SK-N-SH treated with all-trans-retinoic acid at 6 μM for 48 hours (cell line): ENCODE measurements at regions not wholly inside any gene's neighbourhood (a gene's known extent, or its start where the extent isn't known, plus 50 kb on each side); places are given as distances from the start of the nearest gene placed in this dataset.
"Not testable (repeated sequence)": the region's sequence is repeated elsewhere in the genome, so short reads cannot be mapped to it uniquely, and the experiment has no call there.

Source experiments
- ATAC-seq: fragments of 200-7000 bp; cut with Tn5 transposase; 3 replicates; pipeline ENCODE4 v1.9.1; 2020; ENCODE audit warnings: mild to moderate bottlenecking, moderate library complexity
- ARNTL ChIP-seq: fragments of 450-650 bp; formaldehyde crosslinking; IDR thresholded peaks from 2 replicates; pipeline ENCODE4 v1.5.0; 2020; ENCODE audit warnings: low read depth, mild to moderate bottlenecking, moderate library complexity, borderline replicate concordance
- CREB5 ChIP-seq: fragments of 250-450 bp; sonication (Bioruptor Pico); IDR thresholded peaks from 2 replicates; pipeline ENCODE4 v1.5.1; 2020; ENCODE audit warnings: low read depth, mild to moderate bottlenecking, moderate library complexity
- CSDC2 ChIP-seq: fragments of 250-450 bp; sonication (Bioruptor Pico); IDR thresholded peaks from 2 replicates; pipeline ENCODE4 v1.5.0; 2020; ENCODE audit warnings: mild to moderate bottlenecking, moderate library complexity
- CSRNP3 ChIP-seq: fragments of 250-450 bp; sonication (Bioruptor Pico); IDR thresholded peaks from 2 replicates; pipeline ENCODE4 v1.5.1; 2021; ENCODE audit warnings: mild to moderate bottlenecking, moderate library complexity
- ESRRG ChIP-seq: fragments of 250-450 bp; sonication (Bioruptor Pico); IDR thresholded peaks from 2 replicates; pipeline ENCODE4 v1.6.1; 2021; ENCODE audit warnings: mild to moderate bottlenecking
- GLIS3 ChIP-seq: fragments of 250-450 bp; sonication (Bioruptor Pico); IDR thresholded peaks from 2 replicates; pipeline ENCODE4 v1.5.0; 2020; ENCODE audit warnings: mild to moderate bottlenecking, moderate library complexity
- ISL1 ChIP-seq: fragments of 250-450 bp; sonication (Bioruptor Pico); IDR thresholded peaks from 2 replicates; pipeline ENCODE4 v2.1.2; 2022; ENCODE audit warnings: mild to moderate bottlenecking, moderate library complexity
- OSR1 ChIP-seq: fragments of 250-450 bp; sonication (Bioruptor Pico); IDR thresholded peaks from 2 replicates; pipeline ENCODE4 v1.8.0; 2022; ENCODE audit warnings: moderate library complexity, mild to moderate bottlenecking, inconsistent platforms
- PATZ1 ChIP-seq: fragments of 250-450 bp; sonication (Bioruptor Pico); IDR thresholded peaks from 2 replicates; pipeline ENCODE4 v1.8.0; 2020; ENCODE audit warnings: mild to moderate bottlenecking, moderate library complexity, borderline replicate concordance
- POU6F1 ChIP-seq: fragments of 250-450 bp; sonication (Bioruptor Pico); IDR thresholded peaks from 2 replicates; pipeline ENCODE4 v1.8.0; 2021; ENCODE audit warnings: low read depth, mild to moderate bottlenecking, moderate library complexity, borderline replicate concordance
- PPARA ChIP-seq: fragments of 250-450 bp; sonication (Bioruptor Pico); IDR thresholded peaks from 2 replicates; pipeline ENCODE4 v1.5.0; 2020; ENCODE audit warnings: mild to moderate bottlenecking, borderline replicate concordance
- RARB ChIP-seq: fragments of 250-450 bp; sonication (Bioruptor Pico); IDR thresholded peaks from 2 replicates; pipeline ENCODE4 v1.8.0; 2021; ENCODE audit warnings: mild to moderate bottlenecking, moderate library complexity
- TCF4 ChIP-seq: fragments of 250-450 bp; sonication (Bioruptor Pico); IDR thresholded peaks from 2 replicates; pipeline ENCODE4 v1.8.0; 2021; ENCODE audit warnings: mild to moderate bottlenecking, moderate library complexity, borderline replicate concordance
- TOX ChIP-seq: fragments of 250-450 bp; sonication (Bioruptor Pico); IDR thresholded peaks from 2 replicates; pipeline ENCODE4 v1.8.0; 2021; ENCODE audit warnings: mild to moderate bottlenecking, moderate library complexity, borderline replicate concordance
- TSHZ2 ChIP-seq: fragments of 250-450 bp; sonication (Bioruptor Pico); IDR thresholded peaks from 2 replicates; pipeline ENCODE4 v1.5.0; 2020; ENCODE audit warnings: mild to moderate bottlenecking, moderate library complexity
- ZC3H10 ChIP-seq: fragments of 250-450 bp; sonication (Bioruptor Pico); IDR thresholded peaks from 2 replicates; pipeline ENCODE4 v1.5.1; 2021; ENCODE audit warnings: mild to moderate bottlenecking, moderate library complexity
- ZFP3 ChIP-seq: fragments of 250-450 bp; sonication (Bioruptor Pico); IDR thresholded peaks from 2 replicates; pipeline ENCODE4 v1.5.0; 2020; ENCODE audit warnings: mild to moderate bottlenecking, moderate library complexity
- ZFP30 ChIP-seq: fragments of 450-650 bp; formaldehyde crosslinking; IDR thresholded peaks from 2 replicates; pipeline ENCODE4 v1.5.0; 2022; ENCODE audit warnings: mild to moderate bottlenecking, moderate library complexity
- ZNF70 ChIP-seq: fragments of 450-650 bp; formaldehyde crosslinking; IDR thresholded peaks from 2 replicates; pipeline ENCODE4 v1.5.0; 2020; ENCODE audit warnings: mild to moderate bottlenecking, moderate library complexity
- ZNF8 ChIP-seq: fragments of 450-650 bp; formaldehyde crosslinking; IDR thresholded peaks from 2 replicates; pipeline ENCODE4 v1.5.0; 2020; ENCODE audit warnings: mild to moderate bottlenecking, moderate library complexity

GRCh38 chr12:126443977-126444376 is 1378.7 kb downstream of the AACS start (continued):
- TF ChIP-seq PATZ1: no peak
- no peak for TF ChIP-seq CREB5 (CRISPR knock-in tag)

- TF ChIP-seq GLIS3 (no peak), CREB5 (CRISPR knock-in tag) (no peak), PPARA (no peak), POU6F1 (CRISPR knock-in tag) (no peak), ZFP3 (CRISPR knock-in tag) (no peak), ZC3H10 (CRISPR knock-in tag) (no peak), CSRNP3 (no peak)
- TF ChIP-seq, all 23 proteins: peak for 0
- ATAC-seq: no peak
These were observed 1382.1 kb downstream of the AACS start for GRCh38 chr12:126447346-126447745.

GRCh38 chr12:126451809-126452208 is 1386.6 kb downstream of the AACS start:
- TF ChIP-seq PPARA (no peak), ZFP30 (CRISPR knock-in tag) (no peak), TOX (no peak), TCF4 (no peak), CREB5 (CRISPR knock-in tag) (no peak), ZC3H10 (CRISPR knock-in tag) (no peak), RARB (CRISPR knock-in tag) (no peak), ZNF70 (CRISPR knock-in tag) (no peak), ARNTL (CRISPR knock-in tag) (no peak), ISL1 (CRISPR knock-in tag) (no peak), POU6F1 (CRISPR knock-in tag) (no peak), TSHZ2 (CRISPR knock-in tag) (no peak), OSR1 (CRISPR knock-in tag) (no peak), CSDC2 (CRISPR knock-in tag) (no peak), ZFP3 (CRISPR knock-in tag) (no peak), GLIS3 (no peak), ESRRG (CRISPR knock-in tag) (no peak), CSRNP3 (no peak), ZNF8 (no peak)
- no peak for ATAC-seq

- ATAC-seq: not testable (repeated sequence)
These were observed 1387.5 kb downstream of the AACS start for GRCh38 chr12:126452686-126453085.
